GM12872 (cell line): ENCODE measurements at regions not wholly inside any gene's neighbourhood (a gene's known extent, or its start where the extent isn't known, plus 50 kb on each side); places are given as distances from the start of the nearest gene placed in this dataset.

Experiments used
- CTCF ChIP-seq: IDR thresholded peaks from 3 replicates; pipeline ENCODE4 v1.5.1; 2011; ENCODE audit warnings: low read depth, mild to moderate bottlenecking, low read length, moderate library complexity; ENCODE audit not compliant: insufficient read depth

GRCh38 chr10:52391927-52392602, 78.0 kb downstream of the DKK1 start:
- no peak for TF ChIP-seq CTCF

- TF ChIP-seq CTCF, result no peak
These were observed 80.2 kb downstream of the DKK1 start for GRCh38 chr10:52394246-52394645.

- TF ChIP-seq CTCF, result no peak
These were observed 86.5 kb downstream of the DKK1 start for GRCh38 chr10:52400562-52400961.

GRCh38 chr10:52409195-52409594, 95.1 kb downstream of the DKK1 start:
- no peak for TF ChIP-seq CTCF

GRCh38 chr10:52409928-52410327, 95.8 kb downstream of the DKK1 start:
- TF ChIP-seq CTCF, result no peak

- TF ChIP-seq CTCF, result no peak
These were observed 96.8 kb downstream of the DKK1 start for GRCh38 chr10:52410916-52411315.

GRCh38 chr10:52419281-52419680, 105.2 kb downstream of the DKK1 start:
- TF ChIP-seq CTCF, result no peak

- TF ChIP-seq CTCF, result no peak
These were observed 106.6 kb downstream of the DKK1 start for GRCh38 chr10:52420656-52421055.
